Stimulated activated CD4-positive, alpha-beta T cell treated with anti-CD3 and anti-CD28 coated beads, Interleukin-1b, Interleukin-23, amount 100 ng/mL, for 4 hours (primary cell): ENCODE measurements at regions not wholly inside any gene's neighbourhood (a gene's known extent, or its start where the extent isn't known, plus 50 kb on each side); places are given as distances from the start of the nearest gene placed in this dataset.
"Not testable (repeated sequence)": the region's sequence is repeated elsewhere in the genome, so short reads cannot be mapped to it uniquely, and the experiment has no call there.

Experiments used
- DNase-seq, 2 donors: peaks; one replicate each; pipeline ENCODE4 v3.0.0-alpha.2; 2020; ENCODE audit warnings: low read depth in 2 of 2

DNA sequence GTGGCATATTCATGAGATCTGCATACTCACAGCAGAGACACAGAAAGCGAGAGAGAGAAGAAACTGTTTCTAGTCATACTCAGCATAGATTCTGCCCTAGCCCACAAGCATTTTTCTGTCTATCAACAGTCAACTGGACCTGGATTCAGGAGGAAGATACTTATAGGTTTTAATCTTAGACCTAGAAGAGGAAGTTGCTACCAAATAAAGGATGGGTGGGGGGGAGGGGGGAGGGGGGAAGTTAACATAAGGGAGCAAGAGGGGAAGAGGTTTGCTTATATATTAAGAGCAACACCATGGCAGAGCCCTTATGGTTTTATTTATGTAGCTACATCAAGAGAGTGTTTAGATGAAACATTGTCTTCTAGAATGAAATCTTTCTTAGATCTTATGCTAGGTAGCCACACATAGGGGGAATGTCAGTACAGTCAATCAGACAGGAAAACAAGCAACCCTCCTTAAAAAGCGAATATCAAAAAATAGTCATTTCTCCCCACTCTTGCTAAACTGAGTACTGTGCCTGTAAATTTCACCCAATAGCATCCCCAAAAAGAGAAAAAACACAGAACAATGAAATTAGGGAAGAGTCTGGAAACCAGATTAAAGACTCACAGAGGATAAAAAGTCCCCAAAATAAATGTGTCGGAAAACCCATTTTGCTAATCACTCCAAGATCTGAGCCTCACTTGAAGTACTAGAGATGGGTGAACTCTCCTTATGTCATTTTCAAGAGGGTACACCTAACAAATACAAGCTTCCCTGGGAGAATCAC lies 192.7 kb upstream of the NR4A3 start:
- no peak for DNase-seq

DNA sequence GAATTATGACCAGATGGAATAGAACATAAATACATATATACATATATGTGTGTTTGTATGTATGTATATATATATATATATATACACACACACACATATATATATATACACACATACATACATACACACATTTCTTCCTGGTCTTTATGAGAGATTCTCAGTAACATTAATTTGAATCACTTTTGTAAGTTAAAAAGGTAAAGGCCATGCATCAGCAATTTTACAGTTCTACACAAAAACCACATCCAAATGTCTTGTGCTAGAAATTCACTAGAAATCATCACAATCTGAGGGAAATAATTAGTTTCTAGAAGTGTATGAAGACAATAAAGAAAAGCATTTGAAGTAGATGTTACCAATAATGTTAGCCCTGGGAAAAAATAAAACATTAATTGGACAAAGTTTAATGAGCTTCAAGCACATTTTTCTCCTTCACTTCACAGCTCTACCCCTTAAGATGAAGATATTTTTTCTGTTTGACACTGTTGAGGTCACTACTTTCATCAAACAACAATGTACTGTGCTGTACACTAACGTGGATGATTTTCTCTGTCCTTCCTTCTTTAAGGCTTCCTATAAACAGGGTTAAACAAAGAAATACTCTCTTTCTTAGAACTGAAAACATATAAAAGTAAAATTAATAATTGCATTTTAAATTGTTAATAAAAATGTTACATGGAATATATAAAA lies 189.2 kb upstream of the NR4A3 start:
- no peak for DNase-seq

DNA sequence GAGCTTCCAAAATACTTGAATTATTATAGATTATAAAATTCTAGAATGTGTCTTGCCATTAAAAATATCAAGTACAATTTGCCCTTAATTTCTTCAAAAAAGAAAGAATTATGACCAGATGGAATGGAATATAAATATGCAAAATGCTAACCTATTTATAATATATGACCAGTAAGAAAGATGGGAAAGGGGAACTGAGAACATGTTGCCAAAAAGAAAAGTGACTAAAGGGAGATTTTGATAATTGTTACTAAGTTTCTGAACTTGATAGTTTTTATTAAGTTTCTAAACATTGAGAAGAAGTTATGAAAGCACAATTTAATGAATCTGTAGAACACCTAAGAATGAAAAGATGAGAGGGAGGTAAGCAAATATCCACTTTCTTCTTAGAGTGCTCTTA lies 188.4 kb upstream of the NR4A3 start:
- DNase-seq = no peak

DNA sequence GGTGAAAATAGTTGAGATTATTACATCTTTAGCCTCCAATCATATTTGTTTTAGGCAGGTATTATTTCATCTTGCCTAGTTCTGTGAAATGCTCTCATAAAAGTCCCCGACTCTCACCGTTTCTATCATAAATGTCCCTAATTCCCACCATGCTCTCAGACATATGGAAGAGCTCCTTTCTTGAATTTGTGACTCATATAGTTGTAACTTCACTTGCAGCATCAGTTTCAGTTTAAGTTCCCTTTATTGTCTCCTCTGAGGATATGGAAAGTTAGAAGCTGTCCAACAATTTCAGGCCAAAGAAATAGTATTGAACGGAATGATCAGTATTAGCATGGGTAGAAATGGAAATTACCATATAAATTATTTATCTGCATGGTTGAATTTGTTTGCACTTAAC lies 187.5 kb upstream of the NR4A3 start:
- DNase-seq = no peak

DNA sequence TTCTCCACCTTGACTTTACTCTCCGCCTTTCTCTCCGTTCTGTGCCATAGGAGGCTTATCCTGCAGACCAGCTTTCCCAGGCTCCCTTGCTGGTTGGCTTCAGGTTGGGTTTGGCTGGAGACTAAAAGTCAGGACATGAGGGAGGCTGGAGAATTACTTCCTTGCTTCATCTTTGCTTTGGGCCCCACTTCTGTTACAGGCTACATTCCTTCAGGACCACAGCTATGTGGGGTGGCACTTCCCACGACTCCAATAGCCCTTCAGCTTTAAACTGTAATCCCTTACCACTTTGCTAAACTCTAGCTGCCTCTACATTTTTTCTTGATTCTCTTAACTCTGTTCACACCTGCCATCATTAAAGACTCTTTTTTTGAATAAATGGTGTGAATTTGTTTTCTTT lies 186.7 kb upstream of the NR4A3 start:
- no peak for DNase-seq

DNA sequence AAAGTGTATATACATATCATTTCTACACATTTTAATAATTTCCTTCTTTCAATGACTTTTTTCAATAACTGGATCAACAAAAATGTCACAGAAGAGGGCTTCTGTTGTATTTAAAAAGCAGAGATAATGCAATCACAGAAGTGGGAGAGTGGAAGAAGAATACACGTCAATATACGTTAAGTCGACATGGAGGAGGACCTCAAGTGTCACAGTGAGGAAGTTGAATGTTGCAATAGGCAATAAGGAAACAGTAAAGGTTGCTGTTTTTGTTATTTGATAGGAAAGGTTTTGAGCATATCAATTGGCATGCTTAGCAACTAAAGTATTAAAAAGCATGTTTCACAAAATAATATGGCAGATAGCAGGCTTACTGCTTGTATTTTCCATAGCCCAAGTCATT lies 184.0 kb upstream of the NR4A3 start:
- no peak for DNase-seq

DNA sequence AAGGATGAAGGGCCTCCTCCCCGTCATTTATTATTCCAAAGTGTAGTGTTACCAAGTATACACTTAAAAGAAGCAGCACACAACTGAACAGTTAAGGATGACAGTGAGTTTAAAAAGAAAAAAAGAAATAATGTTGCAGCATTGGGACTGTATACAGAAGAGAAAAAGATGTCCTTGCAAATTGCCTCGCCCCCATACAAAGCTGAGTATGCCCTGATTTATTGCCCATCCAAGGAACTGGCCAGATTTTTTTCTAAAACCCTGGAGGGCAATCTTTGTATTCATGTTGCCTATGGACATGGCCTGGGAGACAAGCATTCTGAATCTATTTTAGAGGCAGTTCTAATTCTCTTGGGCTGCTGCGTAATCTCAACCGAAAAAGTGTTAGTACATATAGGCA lies 182.7 kb upstream of the NR4A3 start:
- no peak for DNase-seq

DNA sequence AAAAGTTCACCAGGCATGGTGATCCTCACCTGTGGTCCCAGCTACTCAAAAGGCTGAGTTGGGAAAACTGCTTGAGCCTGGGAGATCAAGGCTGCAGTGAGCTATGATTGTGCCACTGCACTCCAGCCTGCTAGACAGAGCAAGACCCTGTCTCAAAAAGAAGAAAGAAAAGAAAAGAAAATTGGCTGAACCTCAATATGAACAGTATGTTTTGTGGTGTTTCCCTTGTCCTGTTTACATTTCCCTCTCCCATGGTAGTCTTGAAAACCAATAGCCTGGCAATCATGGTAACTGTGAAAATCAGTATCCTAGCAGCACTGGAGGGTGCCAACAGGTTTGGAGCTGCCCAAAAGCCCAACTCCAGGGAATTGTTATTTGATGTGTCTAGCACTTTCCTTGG lies 174.1 kb upstream of the NR4A3 start:
- no peak for DNase-seq

DNA sequence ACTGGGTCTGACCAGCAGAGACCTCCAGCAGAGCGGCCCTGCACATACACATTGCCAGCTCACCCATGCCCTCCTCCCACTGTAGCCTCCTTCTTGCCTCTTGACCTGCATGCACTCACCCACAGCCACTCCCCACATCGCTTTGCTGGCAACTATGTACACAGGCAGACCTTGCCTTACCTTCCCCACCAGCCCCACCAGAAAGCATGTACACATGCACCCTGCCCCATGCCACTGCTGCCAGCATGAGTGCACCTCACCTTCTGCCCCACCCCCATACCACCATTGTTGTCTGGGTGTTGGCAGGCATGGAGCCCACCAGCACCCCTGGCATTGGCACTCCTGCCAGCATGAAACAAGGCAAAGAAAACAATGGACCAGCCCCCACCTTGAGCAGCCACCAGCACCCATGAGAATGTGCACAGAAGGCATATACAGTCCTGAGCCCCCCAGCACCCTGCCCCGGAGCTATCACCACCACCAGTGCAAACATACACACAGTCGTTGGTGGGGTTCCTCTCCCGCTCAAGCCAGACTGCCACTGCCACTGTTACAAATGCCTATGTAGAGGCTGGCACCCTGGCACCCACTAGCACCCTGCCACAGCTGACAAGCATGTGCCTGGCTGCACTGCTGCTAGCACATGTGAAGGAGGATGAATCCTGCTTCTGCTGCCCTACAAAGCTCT lies 171.4 kb upstream of the NR4A3 start:
- no peak for DNase-seq

DNA sequence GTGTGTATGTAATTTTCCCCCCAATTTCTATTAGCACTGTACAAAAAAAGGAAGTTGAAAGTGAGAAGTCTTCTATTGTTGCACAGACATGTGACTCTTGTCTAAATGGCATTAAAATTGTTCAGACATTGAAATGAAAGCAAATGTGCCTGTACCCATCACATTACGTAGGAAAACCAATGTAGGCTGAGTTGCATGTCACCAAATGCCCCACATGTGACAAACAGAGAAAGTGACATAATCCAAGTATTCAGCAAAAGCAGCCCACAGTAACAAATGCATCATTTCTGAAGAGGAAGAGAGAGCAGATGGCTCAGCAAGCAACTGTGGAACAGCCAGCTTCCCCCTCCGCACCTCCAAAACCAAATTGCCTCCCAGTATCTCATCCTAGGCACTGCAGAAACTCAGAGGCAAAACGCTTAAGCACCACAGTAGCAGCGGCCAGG lies 161.5 kb upstream of the NR4A3 start:
- no peak for DNase-seq

DNA sequence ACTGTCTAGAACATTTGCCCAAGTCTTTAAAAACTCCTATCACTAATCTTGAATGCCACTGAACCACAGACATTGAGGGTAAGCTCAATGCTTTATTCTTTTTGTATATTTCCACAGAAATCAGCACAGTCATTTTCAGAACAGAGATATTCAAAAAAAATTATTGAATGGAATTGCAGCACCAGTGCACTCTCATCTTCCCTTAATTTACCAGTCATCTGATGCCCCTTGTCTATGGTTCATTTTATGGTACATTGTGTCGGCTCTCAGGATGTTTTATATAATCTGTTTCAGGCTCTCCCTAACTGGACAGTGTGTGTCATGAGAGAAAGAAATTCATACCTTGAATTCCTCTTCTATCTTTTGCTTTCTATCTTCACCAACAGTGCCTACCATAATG lies 158.4 kb upstream of the NR4A3 start:
- DNase-seq = no peak

DNA sequence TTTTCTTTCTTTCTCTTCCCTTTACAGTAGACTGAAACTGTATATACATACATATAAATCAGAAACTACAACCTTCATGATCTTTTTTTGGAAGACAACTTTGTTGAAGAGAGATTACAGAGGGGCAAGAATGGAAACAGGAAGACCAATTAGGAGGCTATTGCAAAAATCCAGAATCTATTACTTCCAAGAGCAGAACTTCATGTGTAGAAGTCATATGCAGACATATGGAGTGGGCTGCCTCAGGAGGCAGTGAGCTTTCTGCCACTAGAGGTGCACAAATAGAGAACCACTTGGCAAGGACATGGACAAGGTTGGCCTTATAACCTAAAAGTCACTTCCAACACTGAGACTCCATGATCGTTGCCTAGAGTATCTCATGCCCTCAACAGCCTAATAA lies 157.8 kb upstream of the NR4A3 start:
- no peak for DNase-seq

DNA sequence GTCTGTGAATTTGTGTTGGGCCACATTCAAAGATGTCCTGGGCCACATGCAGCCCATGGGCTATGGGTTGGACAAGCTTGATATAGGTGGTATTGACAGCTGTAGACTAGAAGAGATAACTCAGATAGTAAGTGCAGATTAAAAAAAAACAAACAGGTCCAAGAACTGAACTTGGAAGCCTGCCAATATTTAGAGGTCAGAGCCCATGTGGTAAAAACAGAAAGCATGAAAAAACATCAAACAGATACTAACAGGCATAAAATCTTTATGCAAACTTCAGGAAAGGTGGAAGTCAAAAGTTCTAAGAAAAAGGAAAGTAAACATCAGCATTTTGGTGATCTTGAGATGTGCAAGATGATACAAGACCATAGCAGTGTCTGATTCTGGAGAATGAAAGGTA lies 155.1 kb upstream of the NR4A3 start:
- no peak for DNase-seq

DNA sequence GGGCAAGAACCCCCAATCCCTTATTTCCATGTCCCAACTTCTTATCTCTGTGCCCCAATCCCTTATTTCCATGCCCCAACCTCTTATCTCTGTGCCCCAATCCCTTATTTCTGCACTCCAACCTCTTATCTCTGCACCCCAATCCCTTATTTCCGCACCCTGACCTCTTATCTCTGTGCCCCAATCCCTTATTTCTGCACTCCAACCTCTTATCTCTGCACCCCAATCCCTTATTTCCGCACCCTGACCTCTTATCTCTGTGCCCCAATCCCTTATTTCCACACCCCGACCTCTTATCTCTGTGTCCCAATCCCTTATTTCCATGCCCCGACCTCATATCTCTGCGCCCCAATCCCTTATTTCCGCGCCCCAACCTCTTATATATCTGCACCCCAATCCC lies 150.8 kb upstream of the NR4A3 start:
- not testable (repeated sequence) for DNase-seq

DNA sequence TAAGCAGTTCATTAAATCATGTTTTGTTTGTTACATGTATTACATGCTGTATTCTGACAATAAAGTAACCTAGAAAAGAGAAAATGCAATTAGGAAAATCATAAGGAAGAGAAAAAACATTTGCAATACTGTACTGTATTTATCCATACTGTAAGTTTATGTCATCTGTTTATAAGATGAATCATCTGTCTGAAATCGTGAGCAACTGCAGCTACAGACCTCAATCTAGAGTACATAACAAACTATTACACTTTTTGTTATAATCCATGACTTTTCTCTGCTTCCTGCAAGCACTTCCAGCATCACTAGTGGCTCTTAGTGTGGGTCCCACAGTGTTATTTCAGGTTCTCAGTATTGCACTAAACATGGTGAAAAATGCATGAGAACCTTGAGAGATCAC lies 144.4 kb upstream of the NR4A3 start:
- no peak for DNase-seq

DNA sequence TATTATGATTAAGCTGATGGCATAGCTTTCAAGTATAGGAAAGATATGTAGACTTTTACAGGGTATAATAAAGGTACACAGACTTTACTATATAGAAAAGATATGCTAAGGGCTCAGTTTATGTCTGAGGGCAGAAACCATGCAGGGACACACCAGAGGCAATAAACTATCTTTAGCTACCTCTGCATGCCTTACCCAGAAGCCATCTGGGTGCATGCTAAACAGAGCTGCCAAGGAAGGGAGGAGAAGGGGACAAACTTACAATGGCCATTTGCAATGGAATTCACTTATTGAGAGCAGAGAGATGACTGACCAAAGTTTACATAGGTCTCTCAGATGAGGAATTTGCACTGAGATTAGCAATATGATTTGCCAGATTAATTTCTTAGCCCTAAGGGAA lies 143.1 kb upstream of the NR4A3 start:
- no peak for DNase-seq

DNA sequence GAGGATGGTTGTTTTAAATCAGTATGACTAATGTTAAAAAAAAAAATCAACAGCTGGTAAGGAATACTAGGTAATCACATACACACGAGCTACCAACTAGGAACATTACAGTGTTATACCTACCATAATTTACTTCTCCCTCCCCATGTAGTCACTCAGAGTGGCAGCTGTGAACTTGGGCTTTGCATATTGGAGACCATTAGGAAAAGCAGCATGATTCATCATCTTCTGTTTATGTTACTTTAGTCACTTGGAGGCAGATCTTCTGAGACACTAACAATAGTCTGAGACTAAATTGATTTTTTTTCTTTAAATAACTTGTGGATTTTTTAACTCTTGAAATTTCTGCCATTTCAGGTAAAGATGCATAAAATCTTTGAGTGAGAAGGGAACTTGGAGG lies 141.5 kb upstream of the NR4A3 start:
- no peak for DNase-seq

DNA sequence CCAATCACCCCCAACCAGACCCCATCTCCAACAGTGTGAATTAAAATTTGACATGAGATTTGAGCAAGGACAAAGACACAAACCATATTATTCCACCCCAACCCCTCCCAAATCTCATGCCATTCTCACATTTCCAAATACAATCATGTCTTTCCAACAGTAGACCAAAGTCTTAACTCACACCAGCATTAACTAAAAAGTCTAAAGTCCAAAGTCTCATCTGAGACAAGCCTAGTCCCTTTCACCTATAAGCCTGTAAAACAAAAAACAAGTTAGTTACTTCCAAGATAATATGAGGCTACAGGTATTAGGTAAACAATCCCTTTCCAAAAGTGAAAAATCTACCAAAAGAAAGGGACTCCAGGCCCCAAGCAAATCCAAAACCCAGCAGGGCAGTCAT lies 140.6 kb upstream of the NR4A3 start:
- no peak for DNase-seq

DNA sequence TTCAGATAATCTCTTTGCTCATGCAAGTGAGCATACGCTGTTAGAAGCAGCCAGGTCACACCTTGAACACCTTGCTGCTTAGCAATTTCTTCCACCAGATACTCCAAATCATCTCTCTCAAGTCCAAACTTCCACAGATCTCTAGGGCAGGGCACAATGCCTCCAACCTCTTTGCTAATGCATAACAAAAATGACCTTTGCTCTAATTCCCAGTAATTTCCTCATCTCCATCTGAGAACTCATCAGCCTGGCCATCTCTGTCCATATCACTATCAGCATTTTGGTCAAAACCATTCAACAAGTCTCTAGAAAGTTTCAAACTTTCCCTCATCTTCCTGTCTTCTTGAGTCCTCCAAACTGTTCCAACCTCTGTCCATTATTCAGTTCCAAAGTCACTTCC lies 139.3 kb upstream of the NR4A3 start:
- DNase-seq = no peak

DNA sequence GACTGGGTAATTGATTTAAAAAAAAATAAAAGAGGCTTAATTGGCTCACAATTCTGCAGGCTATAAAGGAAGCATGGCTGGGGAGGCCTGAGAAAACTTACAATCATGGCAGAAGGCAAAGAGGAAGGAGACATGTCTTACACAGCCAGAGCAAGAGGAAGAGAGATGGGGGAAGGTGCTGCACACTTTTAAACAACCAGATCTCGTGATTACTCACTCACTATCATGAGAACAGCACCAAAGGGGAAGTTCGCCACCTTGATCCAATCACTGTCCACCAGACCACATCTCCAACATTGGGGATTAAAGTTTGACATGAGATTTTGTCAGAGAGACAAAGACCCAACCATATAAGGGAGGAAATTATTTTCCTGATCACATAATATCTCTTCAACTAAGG lies 138.8 kb upstream of the NR4A3 start:
- no peak for DNase-seq

DNA sequence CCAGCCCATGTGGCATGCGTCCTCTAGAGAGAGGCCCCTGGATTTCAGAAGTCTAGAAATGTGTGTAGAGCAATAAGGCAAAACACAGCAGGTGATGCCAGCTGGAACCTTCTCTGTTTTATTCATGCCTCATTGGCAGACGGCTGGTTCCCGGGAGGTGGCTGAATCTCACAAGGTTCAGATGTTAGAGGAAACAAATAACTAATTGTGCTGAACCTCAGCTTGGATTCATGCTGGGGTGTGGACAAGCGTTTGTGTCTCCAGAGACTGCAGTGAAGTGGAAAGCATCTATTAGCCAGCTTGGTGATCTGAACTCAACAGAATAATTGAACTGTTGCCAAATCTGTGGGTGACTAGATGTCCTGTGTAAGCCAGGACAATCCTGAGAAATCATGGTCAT lies 131.1 kb upstream of the NR4A3 start:
- DNase-seq = no peak

DNA sequence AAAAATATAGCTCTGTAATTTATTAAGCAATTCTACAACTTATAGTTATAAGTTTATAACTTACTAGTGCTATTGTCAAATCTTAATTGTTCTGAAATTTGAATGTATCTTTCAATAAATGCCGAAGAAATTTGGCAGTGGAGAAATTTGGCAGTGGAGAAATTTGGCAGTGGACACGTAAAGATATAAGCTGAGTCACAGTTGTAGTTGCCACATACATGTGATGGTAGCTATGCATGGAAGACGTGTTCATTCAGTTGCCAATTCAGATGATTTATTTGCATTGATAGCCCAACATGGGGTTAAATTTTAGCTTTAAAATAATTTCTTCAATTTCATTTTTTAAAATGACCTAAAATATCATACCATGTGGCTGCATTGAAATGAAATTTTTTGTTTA lies 127.8 kb upstream of the NR4A3 start:
- no peak for DNase-seq

DNA sequence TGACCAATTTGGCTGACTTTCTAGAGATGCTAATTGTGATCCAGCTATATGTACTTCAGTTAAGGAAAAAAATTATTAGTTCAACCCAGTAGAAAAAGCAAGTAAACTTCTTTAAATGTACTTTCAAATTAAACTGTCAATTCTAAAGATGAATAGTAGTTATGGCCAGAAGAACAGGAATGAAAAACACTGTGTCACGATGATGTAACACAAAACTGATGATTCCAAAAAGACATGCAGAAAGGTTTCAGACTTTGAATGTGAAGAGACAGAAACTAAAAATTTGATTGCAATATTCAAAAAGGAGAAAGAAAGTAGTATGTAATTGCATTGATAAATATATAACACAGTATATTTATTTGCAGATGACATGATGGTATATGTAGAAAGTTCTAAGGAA lies 127.3 kb upstream of the NR4A3 start:
- DNase-seq = no peak
